ENCODE measurements at regions not wholly inside any gene's neighbourhood (a gene's known extent, or its start where the extent isn't known, plus 50 kb on each side); places are given as distances from the start of the nearest gene placed in this dataset.

- TF ChIP-seq EZH2 (IDR thresholded peaks at IDR 0.05; ENCODE audit: insufficient read depth, low read length) (no peak), CTCF (IDR thresholded peaks at IDR 0.05; ENCODE audit: insufficient read depth, low read depth, low read length) (no peak)
- H3K9me3 Mint-ChIP-seq (ENCODE audit: unreplicated experiment) = peaks cover 8% of the 10 kb centered on the region
Observed at GRCh38 chr12:42846782-42847181, 257.2 kb upstream of the PRICKLE1 start.

GRCh38 chr12:42834062-42834461, 244.5 kb upstream of the PRICKLE1 start:
- DNase-seq (ENCODE audit: low read depth) (no peak), FAIRE-seq (no peak)
- no peaks in the 10 kb centered on the region for H4K20me1 ChIP-seq (ENCODE audit: insufficient read depth, low read length)
- H3K9ac ChIP-seq (ENCODE audit: low read length) = no peak overlapping the region
- no peaks in the 10 kb centered on the region for H3K79me2 ChIP-seq (ENCODE audit: insufficient read depth, low read length)
- H3K4me2 ChIP-seq (ENCODE audit: low read length) = no peak overlapping the region
- Mint-ChIP-seq H3K36me3 (ENCODE audit: low read depth, unreplicated experiment) (no peaks in the 10 kb centered on the region), H3K9me3 (ENCODE audit: unreplicated experiment) (no peaks in the 10 kb centered on the region), H3K4me1 (ENCODE audit: low read depth, unreplicated experiment) (no peaks in the 10 kb centered on the region), H3K27me3 (ENCODE audit: low read depth, unreplicated experiment) (peaks cover 2% of the 10 kb centered on the region), H3K27ac (ENCODE audit: unreplicated experiment) (no peak overlapping the region), H3K4me3 (ENCODE audit: unreplicated experiment) (no peak overlapping the region)
- no peaks in the 10 kb centered on the region for H3K4me1 ChIP-seq (ENCODE audit: insufficient read depth, low read length)
- H3K9me3 ChIP-seq (ENCODE audit: insufficient read depth, low read depth, low read length) = no peaks in the 10 kb centered on the region
- no peaks in the 10 kb centered on the region for H3K36me3 ChIP-seq (ENCODE audit: insufficient read depth, low read length)
- TF ChIP-seq EZH2 (IDR thresholded peaks at IDR 0.05; ENCODE audit: insufficient read depth, low read length) (no peak), CTCF (IDR thresholded peaks at IDR 0.05; ENCODE audit: insufficient read depth, low read depth, low read length) (no peak)
- no peak overlapping the region for H3K27ac ChIP-seq (ENCODE audit: low read depth, low read length)
- H2AFZ ChIP-seq (ENCODE audit: low read depth, low read length) = no peak overlapping the region
- H3K4me3 ChIP-seq (ENCODE audit: insufficient read depth, low read depth, low read length) = no peak overlapping the region
- H3K27me3 ChIP-seq (ENCODE audit: insufficient read depth, low read length) = no peaks in the 10 kb centered on the region

More at GRCh38 chr12:42846782-42847181, 257.2 kb upstream of the PRICKLE1 start:
- no peaks in the 10 kb centered on the region for H3K4me1 ChIP-seq (ENCODE audit: insufficient read depth, low read length)
- H3K4me2 ChIP-seq (ENCODE audit: low read length) = no peak overlapping the region
- Mint-ChIP-seq H3K4me1 (ENCODE audit: low read depth, unreplicated experiment) (peaks cover 6% of the 10 kb centered on the region), H3K27me3 (ENCODE audit: low read depth, unreplicated experiment) (peaks cover 1% of the 10 kb centered on the region), H3K4me3 (ENCODE audit: unreplicated experiment) (no peak overlapping the region), H3K36me3 (ENCODE audit: low read depth, unreplicated experiment) (no peaks in the 10 kb centered on the region), H3K27ac (ENCODE audit: unreplicated experiment) (no peak overlapping the region)
- H3K9ac ChIP-seq (ENCODE audit: low read length) = no peak overlapping the region
- DNase-seq (ENCODE audit: low read depth) (no peak), FAIRE-seq (no peak)
- H4K20me1 ChIP-seq (ENCODE audit: insufficient read depth, low read length) = no peaks in the 10 kb centered on the region
- no peak overlapping the region for H2AFZ ChIP-seq (ENCODE audit: low read depth, low read length)
- no peaks in the 10 kb centered on the region for H3K36me3 ChIP-seq (ENCODE audit: insufficient read depth, low read length)
- H3K9me3 ChIP-seq (ENCODE audit: insufficient read depth, low read depth, low read length) = no peaks in the 10 kb centered on the region
- H3K79me2 ChIP-seq (ENCODE audit: insufficient read depth, low read length) = no peaks in the 10 kb centered on the region
- no peak overlapping the region for H3K4me3 ChIP-seq (ENCODE audit: insufficient read depth, low read depth, low read length)
- H3K27me3 ChIP-seq (ENCODE audit: insufficient read depth, low read length) = no peaks in the 10 kb centered on the region
- H3K27ac ChIP-seq (ENCODE audit: low read depth, low read length) = no peak overlapping the region

- Histone ChIP-seq H3K27ac (ENCODE audit: low read depth, low read length) (no peak overlapping the region), H4K20me1 (ENCODE audit: insufficient read depth, low read length) (no peaks in the 10 kb centered on the region), H3K36me3 (ENCODE audit: insufficient read depth, low read length) (no peaks in the 10 kb centered on the region), H3K4me2 (ENCODE audit: low read length) (no peak overlapping the region), H2AFZ (ENCODE audit: low read depth, low read length) (no peak overlapping the region), H3K27me3 (ENCODE audit: insufficient read depth, low read length) (no peaks in the 10 kb centered on the region), H3K9ac (ENCODE audit: low read length) (no peak overlapping the region), H3K79me2 (ENCODE audit: insufficient read depth, low read length) (no peaks in the 10 kb centered on the region), H3K9me3 (ENCODE audit: insufficient read depth, low read depth, low read length) (no peaks in the 10 kb centered on the region), H3K4me1 (ENCODE audit: insufficient read depth, low read length) (no peaks in the 10 kb centered on the region), H3K4me3 (ENCODE audit: insufficient read depth, low read depth, low read length) (no peak overlapping the region)
- FAIRE-seq (no peak), DNase-seq (ENCODE audit: low read depth) (peak; percentile 45)
- Mint-ChIP-seq H3K9me3 (ENCODE audit: unreplicated experiment) (no peaks in the 10 kb centered on the region), H3K36me3 (ENCODE audit: low read depth, unreplicated experiment) (no peaks in the 10 kb centered on the region), H3K4me3 (ENCODE audit: unreplicated experiment) (no peak overlapping the region), H3K27ac (ENCODE audit: unreplicated experiment) (no peak overlapping the region), H3K27me3 (ENCODE audit: low read depth, unreplicated experiment) (peaks cover 2% of the 10 kb centered on the region), H3K4me1 (ENCODE audit: low read depth, unreplicated experiment) (no peaks in the 10 kb centered on the region)
- no peak for TF ChIP-seq EZH2 (IDR thresholded peaks at IDR 0.05; ENCODE audit: insufficient read depth, low read length)
- TF ChIP-seq CTCF (IDR thresholded peaks at IDR 0.05; ENCODE audit: insufficient read depth, low read depth, low read length) = no peak
Observed at GRCh38 chr12:42828836-42829235, 239.3 kb upstream of the PRICKLE1 start.
